ENCODE measurements at regions not wholly inside any gene's neighbourhood (a gene's known extent, or its start where the extent isn't known, plus 50 kb on each side); places are given as distances from the start of the nearest gene placed in this dataset.

- H3K9ac ChIP-seq (ENCODE audit: low read depth in 1 of 2, low read length in 2 of 2) = no peak overlapping the region
- no peak overlapping the region for H3K4me3 ChIP-seq (ENCODE audit: low read depth in 1 of 3, low read length in 3 of 3)
- no peak for TF ChIP-seq JUND (IDR thresholded peaks at IDR 0.05)
- TF ChIP-seq TAF1 (conservative IDR thresholded peaks at IDR 0.05) = no peak
- no peak for TF ChIP-seq ATF3 (IDR thresholded peaks at IDR 0.05)
- no peak for TF ChIP-seq REST (IDR thresholded peaks at IDR 0.05)
- TF ChIP-seq FOXA1 (IDR thresholded peaks at IDR 0.05) = no peak
- TF ChIP-seq, protein P1, sequence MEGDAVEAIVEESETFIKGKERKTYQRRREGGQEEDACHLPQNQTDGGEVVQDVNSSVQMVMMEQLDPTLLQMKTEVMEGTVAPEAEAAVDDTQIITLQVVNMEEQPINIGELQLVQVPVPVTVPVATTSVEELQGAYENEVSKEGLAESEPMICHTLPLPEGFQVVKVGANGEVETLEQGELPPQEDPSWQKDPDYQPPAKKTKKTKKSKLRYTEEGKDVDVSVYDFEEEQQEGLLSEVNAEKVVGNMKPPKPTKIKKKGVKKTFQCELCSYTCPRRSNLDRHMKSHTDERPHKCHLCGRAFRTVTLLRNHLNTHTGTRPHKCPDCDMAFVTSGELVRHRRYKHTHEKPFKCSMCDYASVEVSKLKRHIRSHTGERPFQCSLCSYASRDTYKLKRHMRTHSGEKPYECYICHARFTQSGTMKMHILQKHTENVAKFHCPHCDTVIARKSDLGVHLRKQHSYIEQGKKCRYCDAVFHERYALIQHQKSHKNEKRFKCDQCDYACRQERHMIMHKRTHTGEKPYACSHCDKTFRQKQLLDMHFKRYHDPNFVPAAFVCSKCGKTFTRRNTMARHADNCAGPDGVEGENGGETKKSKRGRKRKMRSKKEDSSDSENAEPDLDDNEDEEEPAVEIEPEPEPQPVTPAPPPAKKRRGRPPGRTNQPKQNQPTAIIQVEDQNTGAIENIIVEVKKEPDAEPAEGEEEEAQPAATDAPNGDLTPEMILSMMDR (IDR thresholded peaks at IDR 0.05; ENCODE audit: low read depth, low read length, missing input control) = no peak
- no peak for TF ChIP-seq FOXA2 (IDR thresholded peaks at IDR 0.05)
- no peak for TF ChIP-seq RAD21 (IDR thresholded peaks at IDR 0.05)
- no peak for TF ChIP-seq HNF4G (IDR thresholded peaks at IDR 0.05)
- TF ChIP-seq NR2F2 (IDR thresholded peaks at IDR 0.05) = no peak
- no peak for TF ChIP-seq ZBTB33 (IDR thresholded peaks at IDR 0.05)
- TF ChIP-seq, protein P2, sequence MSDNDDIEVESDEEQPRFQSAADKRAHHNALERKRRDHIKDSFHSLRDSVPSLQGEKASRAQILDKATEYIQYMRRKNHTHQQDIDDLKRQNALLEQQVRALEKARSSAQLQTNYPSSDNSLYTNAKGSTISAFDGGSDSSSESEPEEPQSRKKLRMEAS (IDR thresholded peaks at IDR 0.05) = no peak
- TF ChIP-seq SP1 (IDR thresholded peaks at IDR 0.05) = no peak
- TF ChIP-seq RXRA (IDR thresholded peaks at IDR 0.05) = no peak
- no peak for TF ChIP-seq HNF4A (conservative IDR thresholded peaks at IDR 0.05)
- H3K27me3 ChIP-seq (ENCODE audit: control insufficient read depth in 4 of 4, insufficient read depth in 4 of 4, low read length in 3 of 4) = no peaks in the 10 kb centered on the region
- DNase-seq (ENCODE audit: low spot score) = no peak
- no peak overlapping the region for H3K27ac ChIP-seq (ENCODE audit: low read depth in 1 of 2, low read length in 2 of 2)
- H3K9me3 ChIP-seq (ENCODE audit: control insufficient read depth in 4 of 4, low read length in 3 of 4) = no peaks in the 10 kb centered on the region
- H3K36me3 ChIP-seq (ENCODE audit: control insufficient read depth in 4 of 4, insufficient read depth in 3 of 4, low read depth in 1 of 4, low read length in 3 of 4) = no peaks in the 10 kb centered on the region
- H3K4me1 ChIP-seq (ENCODE audit: control insufficient read depth in 4 of 4, insufficient read depth in 4 of 4, low read length in 3 of 4) = no peaks in the 10 kb centered on the region
These were observed 387.5 kb upstream of the GOT2 start for GRCh38 chr16:59121411-59122261.

GRCh38 chr16:59116744-59117143 lies 382.6 kb upstream of the GOT2 start:
- Histone ChIP-seq H3K27ac (ENCODE audit: low read depth in 1 of 2, low read length in 2 of 2) (no peak overlapping the region), H3K36me3 (ENCODE audit: control insufficient read depth in 4 of 4, insufficient read depth in 3 of 4, low read depth in 1 of 4, low read length in 3 of 4) (no peaks in the 10 kb centered on the region), H3K27me3 (ENCODE audit: control insufficient read depth in 4 of 4, insufficient read depth in 4 of 4, low read length in 3 of 4) (no peaks in the 10 kb centered on the region), H3K9me3 (ENCODE audit: control insufficient read depth in 4 of 4, low read length in 3 of 4) (no peaks in the 10 kb centered on the region), H3K4me3 (ENCODE audit: low read depth in 1 of 3, low read length in 3 of 3) (no peak overlapping the region), H3K9ac (ENCODE audit: low read depth in 1 of 2, low read length in 2 of 2) (no peak overlapping the region), H3K4me1 (ENCODE audit: control insufficient read depth in 4 of 4, insufficient read depth in 4 of 4, low read length in 3 of 4) (no peaks in the 10 kb centered on the region)
- 46% methylated on average over 2 of the region's 2 CpGs for WGBS
- no peak for DNase-seq (ENCODE audit: low spot score)
- TF ChIP-seq RAD21 (IDR thresholded peaks at IDR 0.05) (no peak), EGR1 (IDR thresholded peaks at IDR 0.05; ENCODE audit: low read depth in 2 of 2) (no peak), TAF1 (conservative IDR thresholded peaks at IDR 0.05) (no peak), ZBTB33 (IDR thresholded peaks at IDR 0.05) (no peak), YY1 (IDR thresholded peaks at IDR 0.05) (no peak), HNF4G (IDR thresholded peaks at IDR 0.05) (no peak), FOXA2 (IDR thresholded peaks at IDR 0.05) (no peak), FOXA1 (IDR thresholded peaks at IDR 0.05) (no peak), RXRA (IDR thresholded peaks at IDR 0.05) (no peak), JUND (IDR thresholded peaks at IDR 0.05) (no peak)
- TF ChIP-seq, protein P1 (IDR thresholded peaks at IDR 0.05; ENCODE audit: low read depth, low read length, missing input control) = no peak

Measured in liver (tissue), 8 donors.